ENCODE measurements at regions not wholly inside any gene's neighbourhood (a gene's known extent, or its start where the extent isn't known, plus 50 kb on each side); places are given as distances from the start of the nearest gene placed in this dataset.
A peak's percentile ranks its signal among the peaks of the same experiment; 100 is the strongest.

GRCh38 chr3:73787620-73788019 lies 162.9 kb upstream of the PDZRN3 start:
- peaks cover 24% of the 10 kb centered on the region for H3K4me1 ChIP-seq
- no peak for DNase-seq (ENCODE audit: low spot score in 2 of 2)
- H3K4me3 ChIP-seq, result no peak overlapping the region
- H3K27me3 ChIP-seq (ENCODE audit: low read depth), result no peaks in the 10 kb centered on the region
- in situ Hi-C loops (cut with MboI; ENCODE audit: low sequenced_read_pairs), result no loop called here
- H3K36me3 ChIP-seq (replicated peaks), result no peaks in the 10 kb centered on the region
- no peaks in the 10 kb centered on the region for H3K9me3 ChIP-seq

- H3K4me3 ChIP-seq, result no peak overlapping the region
- in situ Hi-C loops (cut with MboI; ENCODE audit: low sequenced_read_pairs), result no loop called here
- H3K36me3 ChIP-seq (replicated peaks), result no peaks in the 10 kb centered on the region
- H3K9me3 ChIP-seq, result no peaks in the 10 kb centered on the region
- H3K4me1 ChIP-seq, result peaks cover 23% of the 10 kb centered on the region
- DNase-seq (ENCODE audit: low spot score in 2 of 2), result no peak
- H3K27me3 ChIP-seq (ENCODE audit: low read depth), result no peaks in the 10 kb centered on the region
Measured at GRCh38 chr3:73786998-73787397, 162.3 kb upstream of the PDZRN3 start.

DNA sequence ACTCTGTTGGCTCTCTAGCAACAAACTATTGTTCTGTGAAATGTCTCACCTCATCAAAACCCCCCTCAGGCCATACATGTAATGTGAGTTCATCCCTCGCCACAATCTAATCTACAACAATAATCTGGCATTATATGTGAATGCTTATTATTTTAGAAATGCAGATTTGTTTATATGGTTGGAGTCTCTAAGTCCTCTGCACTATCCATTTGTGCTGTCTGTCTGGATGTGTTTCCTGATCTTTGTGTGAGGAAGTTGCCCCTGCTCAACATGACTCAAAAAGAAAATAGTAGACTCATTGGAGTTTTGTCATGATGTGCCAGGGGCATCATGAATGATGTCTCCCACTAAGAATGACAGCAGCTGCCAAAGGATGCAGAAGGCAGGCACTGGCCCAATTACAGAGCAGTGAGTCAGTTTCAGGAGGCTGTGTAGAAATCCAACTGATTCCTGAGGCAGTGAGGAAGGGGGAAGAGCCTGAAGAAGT lies 161.6 kb upstream of the PDZRN3 start:
- Histone ChIP-seq H3K9me3 (no peaks in the 10 kb centered on the region), H3K36me3 (replicated peaks) (no peaks in the 10 kb centered on the region), H3K4me1 (peaks cover 17% of the 10 kb centered on the region), H3K4me3 (no peak overlapping the region), H3K27me3 (ENCODE audit: low read depth) (no peaks in the 10 kb centered on the region)
- in situ Hi-C loops (cut with MboI; ENCODE audit: low sequenced_read_pairs), result no loop called here
- DNase-seq (ENCODE audit: low spot score in 2 of 2), result no peak

- Histone ChIP-seq H3K9me3 (no peaks in the 10 kb centered on the region), H3K27me3 (ENCODE audit: low read depth) (no peaks in the 10 kb centered on the region), H3K36me3 (replicated peaks) (no peaks in the 10 kb centered on the region), H3K4me3 (no peak overlapping the region), H3K4me1 (peaks cover 10% of the 10 kb centered on the region; the same call in 1 of the 2 replicates)
- no peak for DNase-seq (ENCODE audit: low spot score in 2 of 2)
- in situ Hi-C loops (cut with MboI; ENCODE audit: low sequenced_read_pairs), result no loop called here
Measured at GRCh38 chr3:73784686-73785392, 160.1 kb upstream of the PDZRN3 start.

- in situ Hi-C loops (cut with MboI; ENCODE audit: low sequenced_read_pairs), result no loop called here
- no peak for DNase-seq (ENCODE audit: low spot score in 2 of 2)
- no peaks in the 10 kb centered on the region for H3K36me3 ChIP-seq (replicated peaks)
Measured at GRCh38 chr3:73783811-73784210, 159.1 kb upstream of the PDZRN3 start.

DNA sequence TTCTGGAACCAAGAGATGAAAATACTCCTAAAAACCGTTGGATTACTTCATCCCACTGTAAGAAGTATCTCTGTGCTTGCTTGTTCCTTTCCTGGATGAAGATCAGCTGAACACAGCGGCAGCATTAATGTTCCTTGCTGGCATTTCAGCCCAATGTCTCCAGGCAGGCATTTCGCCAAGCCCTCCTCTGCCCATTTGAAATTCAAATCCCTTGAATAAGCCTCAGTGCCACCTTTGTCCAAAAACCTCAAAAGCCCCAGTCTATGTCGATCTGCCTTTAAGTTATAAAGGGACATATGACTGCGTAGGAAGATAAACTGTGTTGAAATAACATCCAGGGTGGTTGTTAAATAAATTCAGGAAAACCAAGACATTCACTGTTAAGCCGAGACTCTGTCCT lies 156.8 kb upstream of the PDZRN3 start:
- Histone ChIP-seq H3K9me3 (no peaks in the 10 kb centered on the region), H3K27me3 (ENCODE audit: low read depth) (no peaks in the 10 kb centered on the region), H3K4me1 (peaks cover 10% of the 10 kb centered on the region; the same call in 1 of the 2 replicates), H3K4me3 (no peak overlapping the region), H3K36me3 (replicated peaks) (no peaks in the 10 kb centered on the region)
- in situ Hi-C loops (cut with MboI; ENCODE audit: low sequenced_read_pairs), result no loop called here
- no peak for DNase-seq (ENCODE audit: low spot score in 2 of 2)

More at GRCh38 chr3:73783811-73784210, 159.1 kb upstream of the PDZRN3 start:
- no peaks in the 10 kb centered on the region for H3K9me3 ChIP-seq
- H3K4me3 ChIP-seq, result no peak overlapping the region
- H3K27me3 ChIP-seq (ENCODE audit: low read depth), result no peaks in the 10 kb centered on the region
- H3K4me1 ChIP-seq, result peaks cover 10% of the 10 kb centered on the region; the same call in 1 of the 2 replicates

DNA sequence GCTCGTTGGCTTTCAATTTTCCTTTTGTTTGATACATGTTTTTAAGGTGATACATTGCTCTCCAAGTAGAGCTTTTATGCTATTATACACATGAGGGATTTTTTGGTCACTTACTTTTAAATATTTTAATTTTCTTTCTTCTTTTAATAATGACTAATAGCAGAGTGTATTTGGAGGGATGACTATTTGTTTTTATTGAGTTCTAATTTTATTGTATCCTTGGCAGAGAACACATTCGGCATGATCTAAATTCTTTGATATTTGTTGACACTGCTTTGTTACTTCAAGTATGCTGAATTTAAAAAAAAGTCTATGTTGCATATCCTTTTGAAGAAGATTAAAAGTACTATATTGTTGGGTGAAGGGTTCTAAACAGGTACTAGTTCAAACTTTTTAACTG lies 149.9 kb upstream of the PDZRN3 start:
- H3K27me3 ChIP-seq (ENCODE audit: low read depth), result no peaks in the 10 kb centered on the region
- H3K9me3 ChIP-seq, result no peaks in the 10 kb centered on the region
- DNase-seq (ENCODE audit: low spot score in 2 of 2), result no peak
- no peak overlapping the region for H3K4me3 ChIP-seq
- in situ Hi-C loops (cut with MboI; ENCODE audit: low sequenced_read_pairs), result no loop called here
- no peaks in the 10 kb centered on the region for H3K4me1 ChIP-seq
- no peaks in the 10 kb centered on the region for H3K36me3 ChIP-seq (replicated peaks)

DNA sequence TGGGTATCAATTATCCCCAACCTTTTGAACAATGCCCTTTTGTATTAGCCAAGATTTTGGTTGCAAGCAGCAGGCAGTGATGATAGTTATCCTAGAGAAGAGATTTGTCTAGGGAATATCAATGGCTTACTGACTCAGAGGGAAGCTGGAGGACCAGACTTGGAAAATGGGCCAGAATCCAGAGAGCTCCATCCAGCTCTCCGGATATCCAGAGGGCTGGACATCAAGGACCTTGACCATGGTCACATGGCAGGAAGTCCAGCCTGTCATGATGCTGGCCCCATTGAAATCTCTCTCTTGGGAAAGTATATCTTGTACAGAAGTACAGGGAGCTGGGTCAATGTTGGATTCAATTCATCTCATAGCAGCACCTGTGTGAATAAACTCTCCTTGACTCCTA lies 148.5 kb upstream of the PDZRN3 start:
- no peak overlapping the region for H3K4me3 ChIP-seq
- peaks cover 4% of the 10 kb centered on the region for H3K4me1 ChIP-seq
- H3K9me3 ChIP-seq, result no peaks in the 10 kb centered on the region
- H3K27me3 ChIP-seq (ENCODE audit: low read depth), result no peaks in the 10 kb centered on the region
- in situ Hi-C loops (cut with MboI; ENCODE audit: low sequenced_read_pairs), result no loop called here
- DNase-seq (ENCODE audit: low spot score in 2 of 2), result no peak
- no peaks in the 10 kb centered on the region for H3K36me3 ChIP-seq (replicated peaks)

DNA sequence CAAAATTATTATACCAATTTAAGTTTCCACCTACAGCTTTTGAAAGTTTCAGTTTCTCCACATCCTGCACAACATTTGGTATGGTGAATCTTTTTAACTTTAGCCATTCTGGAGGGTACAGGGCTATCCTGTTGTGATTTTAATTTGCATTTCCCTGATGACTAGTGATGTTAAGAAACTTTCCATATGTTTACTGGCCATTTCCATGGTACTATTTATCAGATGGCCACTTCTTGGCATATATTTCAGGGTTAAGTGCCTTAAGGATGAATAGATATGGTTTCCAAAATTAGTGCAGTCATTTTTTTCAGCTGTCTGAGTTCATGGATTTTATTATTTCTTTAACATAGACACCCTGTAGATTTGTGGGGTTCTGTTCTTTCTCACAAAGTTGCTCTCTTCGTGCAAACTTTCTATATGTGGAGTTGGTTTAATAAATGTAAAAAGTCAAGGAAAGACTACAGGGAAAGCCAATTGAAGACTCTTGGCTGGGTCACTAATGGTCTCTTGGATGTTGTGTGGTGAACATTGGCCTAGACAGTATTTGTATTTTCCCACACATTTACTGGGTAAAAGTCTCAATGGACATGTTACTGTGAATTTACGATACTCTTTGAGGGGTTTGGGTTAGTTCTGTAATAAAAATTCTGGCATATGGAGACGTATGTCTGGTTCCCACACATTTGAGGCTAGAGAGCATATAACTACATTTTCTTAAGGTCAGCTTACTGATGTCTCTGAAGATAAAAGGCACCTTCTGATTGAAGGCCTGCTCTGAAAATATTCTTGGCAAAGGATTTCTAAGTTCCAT lies 147.5 kb upstream of the PDZRN3 start:
- no peak for DNase-seq (ENCODE audit: low spot score in 2 of 2)
- in situ Hi-C loops (cut with MboI; ENCODE audit: low sequenced_read_pairs), result no loop called here

DNA sequence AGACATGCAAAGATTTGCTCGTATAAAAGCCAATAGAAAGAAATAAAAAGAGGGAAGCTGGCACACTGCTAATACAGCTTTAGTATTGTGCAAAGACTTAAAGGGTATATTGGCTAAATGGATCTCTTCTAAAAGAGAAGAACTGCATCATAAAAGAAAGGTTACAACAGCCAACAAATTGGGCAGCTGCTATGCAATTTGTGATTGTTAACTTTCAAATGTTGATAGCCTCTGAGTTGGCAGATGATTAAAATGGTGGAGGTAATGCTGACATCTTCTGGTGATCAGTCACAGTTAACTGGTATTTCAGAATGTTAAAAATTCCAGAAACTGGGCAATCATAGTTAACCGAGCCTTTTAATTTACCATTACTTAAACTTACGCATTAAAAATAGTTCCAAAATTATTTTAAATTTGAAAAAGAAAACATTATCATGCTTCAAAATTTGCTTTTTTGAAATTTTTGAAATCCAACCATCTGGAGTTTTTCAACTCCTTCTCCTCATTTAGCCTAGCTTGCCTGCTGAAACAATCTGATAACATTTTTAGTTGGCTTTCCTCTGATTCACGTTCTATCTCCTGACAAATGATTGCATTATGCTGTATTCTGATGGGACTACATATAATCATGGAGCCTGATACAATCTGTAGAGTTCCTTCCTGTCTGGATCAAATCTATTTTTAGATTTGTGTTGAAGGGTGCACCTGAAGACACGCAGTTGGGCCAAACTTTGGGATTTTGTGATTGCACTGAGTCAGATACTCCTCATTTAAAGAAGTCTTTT lies 144.0 kb upstream of the PDZRN3 start:
- Histone ChIP-seq H3K4me1 (peaks cover 33% of the 10 kb centered on the region), H3K27me3 (ENCODE audit: low read depth) (no peaks in the 10 kb centered on the region), H3K9me3 (no peaks in the 10 kb centered on the region), H3K4me3 (no peak overlapping the region), H3K36me3 (replicated peaks) (no peaks in the 10 kb centered on the region)
- DNase-seq (ENCODE audit: low spot score in 2 of 2), result peak in 1 of 2 experiments; percentile 75
- in situ Hi-C loops (cut with MboI; ENCODE audit: low sequenced_read_pairs), result no loop called here

More for the DNA sequence above, 147.5 kb upstream of the PDZRN3 start:
- no peaks in the 10 kb centered on the region for H3K36me3 ChIP-seq (replicated peaks)
- no peaks in the 10 kb centered on the region for H3K27me3 ChIP-seq (ENCODE audit: low read depth)
- H3K9me3 ChIP-seq, result no peaks in the 10 kb centered on the region
- no peak overlapping the region for H3K4me3 ChIP-seq
- H3K4me1 ChIP-seq, result peaks cover 14% of the 10 kb centered on the region

- in situ Hi-C loops (cut with MboI; ENCODE audit: low sequenced_read_pairs), result no loop called here
- Histone ChIP-seq H3K36me3 (replicated peaks) (no peaks in the 10 kb centered on the region), H3K9me3 (no peaks in the 10 kb centered on the region), H3K4me3 (no peak overlapping the region), H3K27me3 (ENCODE audit: low read depth) (no peaks in the 10 kb centered on the region), H3K4me1 (peaks cover 47% of the 10 kb centered on the region)
- DNase-seq (ENCODE audit: low spot score in 2 of 2), result peak; percentile 31 to 34
Measured at GRCh38 chr3:73766599-73767381, 142.0 kb upstream of the PDZRN3 start.

DNA sequence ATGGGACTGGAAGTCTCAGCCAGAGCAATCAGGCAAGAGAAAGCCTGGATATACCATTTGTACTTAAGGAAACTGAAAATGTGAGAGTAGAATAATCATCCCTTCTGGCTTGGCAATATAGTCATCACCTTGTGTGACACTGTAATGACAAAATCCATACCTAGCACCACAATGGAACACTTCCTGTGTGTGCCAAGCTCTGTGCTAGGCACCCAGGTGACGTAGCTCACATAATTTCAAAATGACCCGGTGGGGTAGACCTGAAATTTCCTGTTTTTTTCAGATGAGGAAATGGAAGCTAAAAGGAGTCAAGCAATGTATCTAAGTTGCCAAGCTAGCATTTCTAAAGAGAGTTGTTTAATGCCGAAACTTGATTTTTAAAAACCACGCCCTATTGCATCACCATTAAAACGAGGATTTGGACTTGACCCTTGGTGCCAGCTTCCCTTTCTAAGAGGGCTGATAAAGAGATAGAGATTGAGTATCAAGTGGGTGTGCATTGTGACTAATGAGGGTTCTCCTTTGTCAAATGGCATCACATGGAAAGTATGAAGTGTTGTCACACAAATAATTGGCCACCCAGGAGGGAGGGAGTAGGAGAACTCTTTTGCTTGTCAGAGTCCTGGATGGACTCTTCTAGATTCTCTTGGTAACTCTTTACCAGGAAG lies 141.3 kb upstream of the PDZRN3 start:
- no peaks in the 10 kb centered on the region for H3K36me3 ChIP-seq (replicated peaks)
- H3K4me3 ChIP-seq, result no peak overlapping the region
- H3K4me1 ChIP-seq, result peaks cover 47% of the 10 kb centered on the region
- no peaks in the 10 kb centered on the region for H3K9me3 ChIP-seq
- DNase-seq (ENCODE audit: low spot score in 2 of 2), result no peak
- no peaks in the 10 kb centered on the region for H3K27me3 ChIP-seq (ENCODE audit: low read depth)
- in situ Hi-C loops (cut with MboI; ENCODE audit: low sequenced_read_pairs), result no loop called here

DNA sequence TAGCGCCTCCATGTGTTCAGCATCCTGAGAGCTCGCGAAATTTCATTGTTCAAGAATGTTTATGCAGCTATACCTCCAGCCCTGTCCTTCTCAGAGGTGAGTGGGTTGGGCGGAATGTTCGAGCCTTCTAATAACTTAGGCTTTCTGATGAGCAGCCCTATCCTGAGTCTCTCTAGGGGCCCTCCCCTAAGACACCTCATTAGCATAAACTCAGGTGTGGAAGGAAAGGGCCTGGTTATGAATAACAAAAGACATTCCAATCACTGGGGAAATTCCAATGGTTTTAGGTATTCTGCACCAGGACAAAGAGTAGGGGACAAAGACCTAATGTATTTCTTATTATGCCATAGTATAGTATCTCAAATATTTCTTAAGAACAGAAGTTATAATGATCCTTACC lies 138.1 kb upstream of the PDZRN3 start:
- in situ Hi-C loops (cut with MboI; ENCODE audit: low sequenced_read_pairs), result no loop called here
- Histone ChIP-seq H3K9me3 (no peaks in the 10 kb centered on the region), H3K27me3 (ENCODE audit: low read depth) (no peaks in the 10 kb centered on the region), H3K36me3 (replicated peaks) (no peaks in the 10 kb centered on the region), H3K4me1 (peaks cover 39% of the 10 kb centered on the region), H3K4me3 (no peak overlapping the region)
- DNase-seq (ENCODE audit: low spot score in 2 of 2), result peak; percentile 72 to 91
